ENCODE measurements at regions not wholly inside any gene's neighbourhood (a gene's known extent, or its start where the extent isn't known, plus 50 kb on each side); places are given as distances from the start of the nearest gene placed in this dataset.

DNA sequence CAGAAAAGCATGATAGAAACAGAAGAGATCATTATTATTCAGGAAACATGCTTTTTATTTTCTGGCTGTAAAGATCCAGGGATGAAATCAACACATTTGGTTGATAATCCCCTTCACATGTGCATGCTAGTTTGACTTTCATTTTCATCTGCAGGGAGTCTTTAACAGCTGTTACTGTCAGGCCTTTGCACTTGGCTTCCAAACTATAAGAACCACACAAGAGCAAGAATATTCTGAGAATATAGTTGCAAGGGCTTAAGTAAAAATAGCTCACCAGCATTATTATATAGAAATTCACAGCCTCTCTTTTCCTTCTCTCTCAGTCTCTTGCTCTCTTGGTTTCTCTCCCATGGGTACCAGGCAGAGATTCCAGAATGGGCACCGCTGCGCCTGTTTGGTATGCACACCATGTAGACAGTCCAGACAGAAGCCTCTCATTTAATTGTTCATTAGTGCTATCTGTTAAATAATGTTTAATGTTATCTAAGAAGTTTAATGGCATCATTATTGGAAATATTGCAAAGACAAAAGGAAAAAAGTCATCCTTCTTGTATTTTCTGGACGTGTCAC, 622.3 kb upstream of the PLXNA2 start:
- DNase-seq: no peak

DNA sequence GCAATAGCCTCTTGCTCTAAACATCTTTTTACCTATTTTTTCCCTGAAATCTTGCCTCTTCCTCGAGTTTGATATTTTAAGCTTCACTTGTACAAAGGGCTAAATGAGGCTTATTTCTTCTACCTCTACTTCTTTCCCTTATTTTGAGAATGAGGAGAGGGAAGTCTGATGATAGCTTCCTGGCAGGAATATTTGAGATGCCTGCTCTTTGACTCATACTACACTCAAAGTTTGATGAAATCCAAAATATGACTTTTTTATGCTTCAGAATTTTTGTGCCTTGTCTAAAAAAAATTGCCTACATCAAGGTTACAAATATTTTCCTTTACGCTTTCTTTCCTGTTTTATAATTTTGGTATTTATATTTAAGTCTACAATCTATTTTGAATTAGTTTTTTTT, 624.4 kb upstream of the PLXNA2 start:
- DNase-seq: no peak

DNA sequence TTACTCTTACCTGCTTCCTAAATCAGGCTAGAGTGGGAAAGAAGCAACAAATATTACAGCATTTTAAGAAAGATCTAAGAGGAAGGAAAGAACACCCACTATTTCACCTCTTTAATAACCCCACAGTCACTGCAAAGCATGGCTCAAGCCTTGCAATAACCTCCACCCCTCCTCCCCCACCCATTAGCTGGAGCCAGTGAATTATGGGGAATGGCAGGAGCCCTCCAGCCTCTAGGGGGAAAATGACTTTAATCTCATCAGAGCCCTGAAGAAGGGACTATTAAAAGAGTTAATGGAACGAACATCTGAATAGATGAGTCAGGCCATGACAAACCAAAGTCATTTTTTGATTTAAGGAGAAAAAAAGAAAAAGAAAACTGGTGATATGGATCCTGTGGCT, 630.7 kb upstream of the PLXNA2 start:
- DNase-seq: no peak

DNA sequence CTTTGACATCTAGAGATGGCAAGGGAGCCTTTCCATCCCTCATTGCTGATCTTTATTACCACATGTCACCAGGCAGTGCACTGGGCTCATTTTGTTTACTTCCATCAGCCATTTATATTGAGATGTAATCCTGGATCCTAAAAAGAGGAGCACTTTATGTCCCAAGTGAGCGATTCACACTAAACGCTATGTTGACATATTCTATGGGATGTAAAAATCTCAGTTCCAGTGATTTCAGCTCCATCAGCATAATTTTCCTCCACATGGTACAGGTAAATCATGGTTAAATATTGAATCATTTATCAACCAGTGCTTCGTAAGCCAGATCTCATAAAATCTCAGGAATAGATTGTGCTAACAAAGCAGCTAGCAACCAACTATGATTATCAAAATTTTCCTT, 634.8 kb upstream of the PLXNA2 start:
- no peak for DNase-seq

DNA sequence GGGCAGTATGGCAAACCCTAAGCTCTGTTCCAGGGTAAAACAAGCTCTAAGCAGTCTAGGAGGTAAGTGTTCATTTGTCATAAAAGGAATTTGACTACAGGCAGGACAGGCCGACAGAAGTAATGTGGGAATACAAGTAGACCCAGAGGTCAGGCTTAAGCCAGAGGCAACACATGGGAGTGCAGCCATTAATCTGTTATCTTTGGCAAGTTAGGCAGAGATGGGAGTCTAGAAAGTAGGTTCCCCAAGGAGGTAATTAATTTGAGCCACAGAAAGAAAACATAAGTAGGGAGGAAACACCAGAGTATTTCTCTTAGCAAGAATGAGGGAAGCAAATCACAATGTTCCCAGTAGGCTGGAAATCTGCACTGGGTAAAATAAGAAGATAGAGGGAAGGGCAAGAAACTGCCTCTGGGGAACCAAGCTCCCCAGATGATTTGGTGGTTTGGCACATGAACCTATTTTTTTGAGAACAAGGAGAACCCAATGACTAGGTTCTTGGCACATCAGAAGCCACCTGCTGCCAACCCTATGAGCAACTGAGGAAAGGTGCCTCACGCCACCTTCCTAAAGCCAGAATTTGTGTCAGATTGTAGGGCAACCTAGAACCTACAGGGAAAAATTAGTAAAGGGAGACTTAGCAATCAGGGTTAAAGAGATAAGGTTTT, 636.4 kb upstream of the PLXNA2 start:
- DNase-seq: no peak

DNA sequence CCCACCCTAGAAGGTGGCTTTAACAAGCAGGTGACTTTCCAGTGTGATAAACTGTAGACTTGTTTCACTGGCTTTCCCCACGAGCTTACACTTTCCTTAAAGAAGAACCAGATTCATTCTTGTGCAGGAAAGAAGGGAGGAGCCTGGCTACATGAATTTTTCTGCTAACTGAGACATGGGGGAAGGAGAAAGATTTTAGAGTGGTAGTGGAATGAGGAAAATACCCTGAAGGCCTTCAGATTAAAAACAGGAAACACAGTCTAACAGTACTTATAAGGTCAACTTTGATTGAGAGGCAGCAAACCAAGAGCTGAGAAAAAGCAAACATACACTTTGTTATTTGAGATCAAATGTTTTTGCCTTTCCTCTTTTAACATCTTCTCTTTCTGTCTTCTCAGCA, 640.9 kb upstream of the PLXNA2 start:
- DNase-seq: no peak

DNA sequence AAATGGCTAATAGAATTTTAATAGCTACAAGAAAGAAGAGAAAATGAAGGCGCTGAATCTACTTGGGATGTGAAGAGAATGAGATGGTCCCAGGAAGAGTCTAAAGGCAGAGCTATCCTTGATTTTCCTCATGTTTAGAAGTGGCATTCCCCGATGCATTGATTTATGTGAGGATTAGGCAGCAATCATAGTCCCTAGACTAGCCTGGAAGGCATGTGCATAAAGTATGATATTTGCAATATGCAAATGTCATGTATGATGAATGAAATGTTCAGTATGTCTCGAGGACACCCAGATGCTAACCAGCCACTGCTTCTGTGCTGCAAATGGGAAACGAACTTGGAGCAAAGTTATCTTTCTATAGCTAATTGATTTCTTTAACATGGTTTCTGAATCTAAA, 641.5 kb upstream of the PLXNA2 start:
- DNase-seq: no peak

DNA sequence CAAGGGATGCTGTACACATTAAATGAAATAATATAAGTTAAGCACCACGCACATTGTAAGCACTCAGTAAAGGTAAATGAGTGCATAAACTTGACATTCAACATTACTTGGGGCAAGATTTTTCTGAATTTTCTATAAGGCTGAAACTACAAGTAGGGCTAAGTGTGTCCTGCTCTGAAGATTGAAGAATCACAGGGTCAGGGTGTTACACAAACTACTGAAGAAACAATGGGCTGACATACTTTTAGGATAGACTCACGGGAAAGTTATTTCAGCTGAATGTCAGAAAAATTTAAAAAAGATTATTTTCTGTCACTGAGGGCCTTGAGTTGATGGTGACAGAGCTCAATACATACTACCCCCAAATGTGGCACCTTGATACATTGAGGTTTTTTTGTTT, 644.2 kb upstream of the PLXNA2 start:
- DNase-seq: no peak

DNA sequence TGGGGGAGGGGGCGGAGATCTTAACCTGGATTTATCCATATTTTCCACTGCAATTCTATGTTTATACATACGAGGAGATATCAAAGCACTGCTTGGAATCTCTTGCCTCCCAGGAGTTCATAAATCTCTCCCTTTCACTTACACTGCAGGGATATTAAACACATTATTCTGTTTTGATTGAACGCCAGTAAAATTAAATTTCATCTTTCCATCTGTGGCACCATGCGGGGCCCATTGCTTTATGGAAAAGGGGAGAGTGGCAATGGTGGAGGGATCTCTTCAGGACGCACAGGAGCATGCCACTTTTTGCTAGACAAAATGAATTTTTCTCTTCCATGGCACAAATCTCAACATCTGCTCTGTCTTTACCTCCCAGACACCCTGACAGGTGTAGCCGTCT, 648.0 kb upstream of the PLXNA2 start:
- DNase-seq: no peak

DNA sequence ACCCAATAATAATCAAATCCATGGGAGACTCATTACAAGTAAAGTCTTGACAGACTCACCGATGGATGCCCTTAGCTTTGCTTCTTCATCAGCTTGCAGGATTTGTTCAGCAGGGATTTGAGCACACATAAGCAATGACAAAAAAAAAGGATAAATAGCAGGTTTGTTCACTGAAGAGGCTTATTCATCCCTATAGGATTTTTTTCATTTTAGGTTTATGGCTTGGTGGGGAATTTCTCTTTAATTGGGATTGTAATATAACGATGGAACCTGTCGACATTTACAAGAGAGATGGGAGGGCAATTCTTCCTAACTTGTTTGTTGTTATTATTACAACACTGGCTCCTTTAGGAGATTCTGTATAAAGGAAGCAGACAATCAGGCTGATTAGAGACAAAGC, 649.1 kb upstream of the PLXNA2 start:
- no peak for DNase-seq

DNA sequence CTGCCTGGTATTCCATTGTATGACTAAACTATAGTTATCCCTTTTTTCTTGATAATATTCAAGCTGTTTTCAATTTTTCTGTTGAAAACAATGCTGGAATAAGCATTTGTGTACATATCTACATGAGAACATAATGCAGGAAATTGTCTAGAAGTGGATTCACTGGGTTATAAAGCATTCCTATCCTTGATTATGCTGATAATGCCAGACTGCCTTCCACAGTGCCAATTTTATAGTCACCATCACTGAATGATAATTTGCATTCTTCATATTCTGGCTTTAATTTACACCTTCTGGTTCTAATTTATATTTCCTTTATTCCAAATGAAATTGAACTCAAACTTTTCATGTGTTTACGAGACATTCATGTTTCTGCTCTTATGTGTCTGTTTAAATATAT, 651.0 kb upstream of the PLXNA2 start:
- DNase-seq: no peak

DNA sequence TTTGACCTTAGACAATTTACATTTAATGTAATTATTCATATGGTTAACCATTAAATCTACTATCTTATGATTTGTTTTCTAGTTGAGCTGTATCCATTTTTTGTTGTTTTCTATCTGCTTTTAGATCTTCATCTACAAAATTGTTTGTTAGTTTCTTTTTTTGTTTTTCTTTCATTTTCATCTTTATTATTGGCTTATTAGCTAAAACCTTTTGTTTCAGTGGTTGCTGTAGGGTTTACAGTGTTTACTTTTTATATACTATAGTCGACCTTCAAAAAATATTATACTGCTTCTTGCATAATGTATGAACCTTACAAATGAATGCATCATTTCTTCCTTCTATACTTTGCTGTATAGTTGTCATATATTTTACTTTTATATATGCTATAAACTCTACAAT, 651.6 kb upstream of the PLXNA2 start:
- DNase-seq: no peak

DNA sequence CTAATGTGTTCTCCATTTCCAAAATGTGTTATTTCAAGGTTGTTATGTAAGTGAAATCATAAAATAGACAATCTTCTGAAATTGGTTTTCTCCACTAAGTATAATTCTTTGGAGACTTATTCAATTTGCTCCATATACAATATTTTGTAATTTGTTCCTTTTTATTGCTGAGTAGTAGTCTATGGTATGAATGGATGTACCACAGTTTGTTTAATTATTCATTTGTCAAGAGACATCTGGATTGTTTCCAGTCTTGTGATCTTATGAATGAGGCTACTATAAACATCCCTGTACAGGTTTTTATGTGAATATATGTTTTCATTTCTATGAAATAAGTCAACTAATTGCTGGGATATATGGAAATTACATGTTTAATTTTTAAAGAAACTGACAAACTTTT, 652.6 kb upstream of the PLXNA2 start:
- DNase-seq: no peak

DNA sequence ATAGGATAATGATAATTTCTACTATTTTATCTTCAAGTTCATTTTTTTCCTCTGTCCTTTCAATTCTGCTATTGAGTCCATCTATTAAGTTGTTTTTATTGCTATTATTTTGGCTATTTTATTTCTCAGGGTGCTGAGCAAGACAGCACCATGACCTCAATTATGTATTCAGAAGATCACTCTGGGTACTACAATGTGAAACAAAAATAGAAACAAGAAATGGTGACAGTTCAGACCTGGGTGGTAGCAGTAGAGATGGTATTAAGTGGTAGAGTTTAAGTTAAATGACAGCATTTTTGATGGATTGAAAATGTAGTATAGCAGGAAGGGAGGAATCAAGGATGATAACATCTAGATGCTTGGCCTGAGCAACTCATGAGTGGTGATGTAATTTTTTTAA, 655.3 kb upstream of the PLXNA2 start:
- DNase-seq: no peak

DNA sequence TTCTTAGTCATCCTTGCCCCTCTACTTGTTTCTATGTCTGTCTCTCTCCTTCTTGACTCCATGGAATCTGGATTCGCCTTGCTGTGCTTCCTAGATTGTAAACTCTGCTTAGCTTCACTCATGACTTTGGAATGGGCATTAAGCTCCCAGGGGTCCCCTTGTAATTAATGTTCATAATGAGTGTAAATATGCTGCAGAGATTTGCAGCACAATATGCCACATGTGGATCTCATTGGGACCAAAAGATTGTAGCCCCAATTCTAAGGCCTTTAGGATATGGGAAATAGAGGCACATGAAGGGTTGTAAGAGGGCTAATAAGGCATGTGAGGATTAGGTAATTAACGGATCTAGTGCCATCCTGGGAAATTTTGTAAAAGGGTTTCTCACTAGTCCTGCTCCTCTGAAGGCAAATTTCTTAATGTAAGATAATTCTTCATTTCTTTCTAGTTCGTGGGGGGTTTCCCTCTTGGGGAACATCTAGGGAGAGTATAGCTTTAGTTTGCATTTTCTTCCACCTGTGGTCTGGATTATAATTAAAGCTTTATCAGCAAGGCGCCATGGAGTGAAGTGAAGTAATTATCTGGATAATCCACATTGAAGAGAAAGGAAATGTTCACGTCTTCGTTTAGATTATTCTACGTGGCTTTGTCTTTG, 659.2 kb upstream of the PLXNA2 start:
- DNase-seq: no peak

DNA sequence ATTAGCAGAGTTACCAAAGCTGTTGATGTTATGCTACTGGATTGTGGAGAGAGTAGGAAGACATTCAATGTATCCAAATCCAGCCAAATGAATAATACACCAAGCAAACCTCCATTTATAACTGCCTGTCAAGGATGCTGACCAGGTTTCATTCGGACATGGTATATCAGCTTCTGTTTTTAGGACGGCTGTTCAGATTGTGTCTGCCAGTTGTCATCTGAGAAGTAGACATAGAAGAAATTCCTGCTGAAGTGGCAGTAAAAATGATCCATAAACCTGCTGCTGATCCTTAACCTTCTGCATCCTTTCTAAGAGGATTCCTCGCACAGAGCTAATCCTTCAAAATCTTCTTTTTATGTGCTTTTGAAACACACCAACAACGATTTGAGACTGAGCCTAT, 663.6 kb upstream of the PLXNA2 start:
- DNase-seq: no peak

DNA sequence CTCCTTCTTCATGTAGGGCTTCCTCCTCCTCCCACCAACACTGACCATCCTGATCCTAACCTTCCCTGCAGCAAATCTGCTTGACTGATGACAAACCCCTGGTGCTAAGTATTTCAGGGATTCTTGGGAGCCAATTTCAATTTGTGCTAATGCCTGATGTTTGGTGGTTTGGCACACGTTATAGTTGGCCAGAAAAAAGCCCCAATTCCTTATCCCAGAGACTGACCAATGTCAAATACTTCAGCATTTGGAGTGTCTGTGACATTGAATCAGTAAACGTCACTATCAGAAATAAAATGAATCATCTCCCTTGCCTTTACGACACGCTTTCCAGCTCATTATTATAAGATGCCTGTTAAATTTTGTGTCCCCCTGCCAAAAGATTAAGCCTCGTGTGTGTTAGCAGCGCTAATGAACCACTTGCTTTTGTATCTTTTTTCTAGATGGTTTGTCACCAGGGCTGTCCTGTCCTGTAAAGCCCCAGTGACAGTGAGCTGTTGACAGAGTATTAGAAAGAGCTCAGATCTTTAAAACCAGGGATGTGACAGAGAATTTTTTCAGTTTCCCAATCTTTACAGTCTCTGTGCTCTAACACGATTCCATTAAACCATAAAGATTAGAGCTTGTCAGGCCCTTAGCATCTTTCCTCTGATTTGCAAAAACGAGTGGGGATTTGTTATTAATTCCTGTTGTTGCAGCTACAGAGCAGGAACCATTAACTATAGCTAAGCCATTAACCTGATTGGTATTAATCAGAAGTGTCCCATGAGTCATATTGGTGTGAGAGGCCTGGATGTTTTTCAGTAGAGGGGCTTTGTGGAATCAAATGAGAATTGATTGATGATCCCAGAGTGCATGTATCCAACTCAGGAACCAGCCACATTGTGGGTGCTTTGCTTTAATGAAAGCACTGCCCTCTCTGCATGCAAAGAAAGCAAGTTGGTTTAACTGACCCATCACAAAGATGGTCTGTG, 665.1 kb upstream of the PLXNA2 start:
- no peak for DNase-seq

DNA sequence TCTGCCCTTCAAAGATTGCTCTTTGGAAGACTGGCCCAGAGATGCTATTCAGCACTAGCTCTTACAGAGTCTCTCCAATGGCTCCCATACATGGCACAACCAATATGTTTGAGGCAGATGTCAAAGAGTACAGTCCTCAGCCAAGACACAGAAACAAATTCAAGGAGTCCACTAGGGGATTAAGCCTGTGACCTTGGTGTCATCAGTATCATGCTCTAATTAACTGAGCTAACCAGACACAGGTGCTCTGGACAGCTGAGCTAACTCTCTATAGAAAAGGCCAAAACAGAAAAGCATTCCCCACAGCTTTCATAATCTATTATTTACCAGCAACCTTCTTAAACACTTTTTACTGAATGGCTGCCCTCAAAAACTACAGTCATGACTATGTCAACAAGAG, 666.0 kb upstream of the PLXNA2 start:
- no peak for DNase-seq

DNA sequence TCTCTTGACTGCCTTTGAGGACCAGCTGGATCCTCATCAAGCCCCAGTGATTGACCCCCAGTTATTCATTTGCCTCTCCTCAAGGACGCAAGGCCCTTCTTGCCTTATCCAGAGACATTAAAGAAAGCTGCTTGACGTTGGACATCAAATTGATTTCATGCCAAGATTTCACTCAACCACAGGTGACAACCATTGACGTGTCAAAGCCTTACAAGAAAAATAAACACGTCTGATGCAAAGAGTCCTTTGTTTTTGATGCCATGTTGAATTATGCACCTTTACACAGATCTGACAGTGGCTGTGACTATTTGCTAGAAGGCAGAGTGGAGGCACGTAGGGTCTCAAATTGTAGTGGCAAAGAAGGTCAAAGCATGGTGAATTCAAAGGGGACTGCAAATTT, 666.2 kb upstream of the CAMK1G start:
- no peak for DNase-seq

DNA sequence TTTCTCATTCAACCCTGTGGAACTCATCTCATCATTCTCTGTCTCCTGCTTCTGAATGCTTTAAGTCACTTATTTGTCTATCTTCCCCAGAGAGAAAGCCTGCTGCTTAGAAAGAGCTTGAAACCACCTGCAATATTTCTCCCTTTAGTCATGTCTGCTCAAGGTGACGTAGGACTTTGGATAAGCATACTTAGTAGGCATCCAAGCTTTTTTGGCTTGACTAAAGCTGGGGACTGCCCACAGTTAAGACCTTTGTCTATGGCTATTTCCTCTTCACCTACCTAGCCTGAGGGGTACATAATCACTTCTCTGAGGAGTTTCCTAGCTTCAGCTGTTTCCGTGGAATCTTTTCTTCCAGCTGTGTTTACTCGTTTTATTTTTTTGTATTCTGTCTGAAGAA, 665.8 kb upstream of the CAMK1G start:
- DNase-seq: no peak

DNA sequence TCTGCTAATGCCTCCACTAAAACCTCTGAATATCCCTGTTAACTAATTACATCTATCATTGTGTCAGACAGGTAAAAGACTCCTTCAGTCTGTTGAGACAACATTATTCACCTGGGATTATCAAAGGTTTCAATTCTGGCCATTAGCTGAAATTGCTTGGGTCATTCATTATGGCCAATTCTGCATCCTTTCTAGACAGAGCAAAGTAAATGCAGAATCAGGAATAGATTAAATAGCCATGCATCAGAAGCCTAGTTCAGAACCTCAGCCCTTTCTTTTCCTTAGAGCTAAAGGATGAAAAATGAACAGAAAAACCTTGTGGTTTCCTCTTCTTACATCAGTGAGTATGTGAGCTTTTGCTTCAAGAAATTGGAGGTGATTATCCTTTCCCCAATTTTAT, 665.4 kb upstream of the CAMK1G start:
- no peak for DNase-seq

DNA sequence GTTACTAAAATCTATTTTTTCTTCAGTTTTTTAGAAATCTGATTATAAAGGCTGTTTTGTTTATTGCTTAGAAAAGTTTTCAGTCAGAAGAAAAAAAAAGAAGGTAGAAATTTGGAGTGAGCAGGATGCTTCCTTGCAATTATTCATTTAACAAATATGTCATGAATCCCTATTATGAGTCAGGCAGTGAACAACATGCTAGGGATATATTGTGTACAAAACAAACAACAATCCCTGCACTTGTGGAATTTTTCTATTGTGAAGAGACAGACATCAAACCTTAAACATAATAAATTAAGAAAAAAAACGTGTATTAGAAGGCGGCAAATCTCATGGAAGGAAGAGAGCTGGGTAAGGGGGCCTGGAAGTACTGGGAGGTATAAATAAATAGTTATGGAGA, 664.1 kb upstream of the CAMK1G start:
- no peak for DNase-seq

DNA sequence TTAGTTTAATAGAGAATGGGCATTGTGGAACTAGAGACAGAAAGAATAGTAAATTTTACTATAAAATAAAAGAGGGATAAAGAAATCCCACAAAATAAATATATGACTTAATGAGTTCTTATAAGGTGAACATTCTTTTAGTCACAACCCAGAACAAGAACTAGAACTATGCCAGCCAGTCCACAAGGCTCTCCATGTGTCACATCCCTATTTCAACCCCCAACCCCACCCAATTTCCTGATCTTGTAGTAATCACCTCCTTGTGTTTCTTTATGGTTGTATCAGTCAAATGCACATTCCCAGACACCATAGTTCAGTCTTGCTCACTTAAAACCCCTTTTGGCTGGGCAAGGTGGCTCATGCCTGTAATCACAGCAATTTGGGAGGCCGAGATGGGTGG, 662.3 kb upstream of the CAMK1G start:
- no peak for DNase-seq

DNA sequence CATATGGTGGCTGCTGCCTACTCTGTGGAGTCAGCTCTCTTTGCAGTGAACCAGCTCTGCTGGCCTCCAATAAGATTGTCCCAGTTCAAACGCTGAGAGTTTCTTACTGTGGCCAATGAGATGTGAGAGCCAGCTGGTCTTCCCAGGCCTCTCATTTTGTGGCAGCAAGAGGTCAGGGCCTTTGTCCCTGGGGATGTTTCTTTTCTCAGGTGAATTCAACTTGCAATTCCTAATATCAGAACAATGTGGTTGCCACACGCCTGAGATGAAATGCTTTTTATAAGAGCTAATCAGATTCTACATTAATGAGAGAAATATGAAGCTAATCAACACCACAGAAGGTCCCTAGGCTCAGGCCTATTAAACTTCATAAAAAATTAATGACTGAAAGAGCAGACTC, 660.1 kb upstream of the CAMK1G start:
- DNase-seq: no peak

Data from COR-L47 (cell line).